Natural killer cell (primary cell): ENCODE measurements at regions not wholly inside any gene's neighbourhood (a gene's known extent, or its start where the extent isn't known, plus 50 kb on each side); places are given as distances from the start of the nearest gene placed in this dataset.

Experiments used
- ATAC-seq, 3 donors: fragments of 150-1000 bp in 2 of 3; fragments of 200-7000 bp in 1 of 3; cut with Tn5 transposase; 1 replicate in 1 of 3; 2 replicates in 2 of 3; pipeline ENCODE4 v1.10.0; 2021; ENCODE audit warnings: mild to moderate bottlenecking in 2 of 3, moderate library complexity in 2 of 3
- DNase-seq, 2 donors: peaks; one replicate each; pipeline versions ENCODE4 v3.0.0 to v3.0.0-alpha.2; 2013 to 2021; ENCODE audit warnings: mixed read lengths in 1 of 2
- H3K27ac ChIP-seq: one replicate; pipeline ENCODE4 v1.5.1; 2013; ENCODE audit warnings: mild to moderate bottlenecking, low read length
- H3K27me3 ChIP-seq: one replicate; pipeline ENCODE4 v1.6.1; 2013; ENCODE audit warnings: low read length; ENCODE audit not compliant: control insufficient read depth, insufficient read depth
- H3K36me3 ChIP-seq: one replicate; pipeline ENCODE4 v1.6.1; 2013; ENCODE audit warnings: low read length; ENCODE audit not compliant: control insufficient read depth, insufficient read depth
- H3K4me1 ChIP-seq: one replicate; pipeline ENCODE4 v1.6.1; 2013; ENCODE audit warnings: low read length; ENCODE audit not compliant: control insufficient read depth, insufficient read depth
- H3K4me3 ChIP-seq: one replicate; pipeline ENCODE4 v1.5.1; 2013; ENCODE audit warnings: low read length
- H3K9me3 ChIP-seq: one replicate; pipeline ENCODE4 v1.6.1; 2013; ENCODE audit warnings: low read length; ENCODE audit not compliant: control insufficient read depth, insufficient read depth
- H3K27ac Mint-ChIP-seq, 2 donors: one replicate each; pipeline ENCODE4 v1.8.0; 2022; ENCODE audit warnings: mild to moderate bottlenecking in 2 of 2, mixed read lengths in 2 of 2, moderate library complexity in 1 of 2
- H3K27me3 Mint-ChIP-seq, 2 donors: one replicate each; pipeline ENCODE4 v1.8.0; 2022; ENCODE audit warnings: low read depth in 2 of 2, mixed read lengths in 2 of 2
- H3K36me3 Mint-ChIP-seq: one replicate; pipeline ENCODE4 v1.8.0; 2022; ENCODE audit warnings: mixed read lengths
- H3K4me1 Mint-ChIP-seq, 2 donors: one replicate each; pipeline ENCODE4 v1.8.0; 2022; ENCODE audit warnings: mixed read lengths in 2 of 2
- H3K4me3 Mint-ChIP-seq: one replicate; pipeline ENCODE4 v1.8.0; 2022; ENCODE audit warnings: mild to moderate bottlenecking, moderate library complexity, mixed read lengths
- H3K9me3 Mint-ChIP-seq, 2 donors: one replicate each; pipeline ENCODE4 v1.8.0; 2022; ENCODE audit warnings: mixed read lengths in 2 of 2
- WGBS: methylation state at CpG from one replicate; pipeline ENCODE4 v1.1.7; 2013; ENCODE audit warnings: missing lambda C conversion rate; ENCODE audit not compliant: insufficient coverage; 5-methylcytosine and 5-hydroxymethylcytosine counted together
- intact Hi-C: fragments of 100-400 bp; cut with micrococcal nuclease; formaldehyde crosslinking; loops from one replicate; pipeline ENCODE4 v1.14.2; 2022
- TF ChIP-seq, protein P1 (sequence below): fragments of 200-600 bp; IDR thresholded peaks from one replicate; pipeline ENCODE4 v1.8.0; 2022; ENCODE audit warnings: antibody characterized with exemption

DNA sequence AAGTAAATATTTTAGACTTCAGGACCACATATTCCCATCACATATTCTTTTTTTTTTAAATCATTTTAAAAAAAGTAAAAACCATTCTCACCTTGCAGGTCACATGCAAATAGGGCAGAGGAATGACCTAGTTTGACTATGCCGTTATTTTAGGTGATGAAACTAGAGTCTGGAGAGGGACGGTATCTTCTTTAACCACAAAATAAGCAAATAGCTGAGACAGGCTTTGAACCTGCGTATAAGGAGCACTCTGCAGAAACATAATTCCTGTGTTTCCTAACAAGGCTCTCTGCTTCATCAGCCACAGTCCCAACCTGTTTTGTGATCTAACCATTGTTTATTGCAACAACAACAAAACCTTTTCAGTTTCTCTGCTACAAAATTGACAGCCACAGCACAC, 121.5 kb downstream of the PCTP start:
- Mint-ChIP-seq H3K27me3 (no peaks in the 10 kb centered on the region), H3K4me3 (no peak overlapping the region), H3K9me3 (peaks cover 2 to 3% of the 10 kb centered on the region in 2 donors), H3K27ac (no peak overlapping the region), H3K4me1 (no peaks in the 10 kb centered on the region), H3K36me3 (no peaks in the 10 kb centered on the region)
- Histone ChIP-seq H3K27me3 (no peaks in the 10 kb centered on the region), H3K4me3 (no peak overlapping the region), H3K4me1 (no peaks in the 10 kb centered on the region), H3K36me3 (no peaks in the 10 kb centered on the region), H3K27ac (no peak overlapping the region), H3K9me3 (no peaks in the 10 kb centered on the region)
- intact Hi-C loops: no loop called here
- ATAC-seq: no peak
- WGBS: 65% methylated on average over 3 of the region's 3 CpGs
- no peak for DNase-seq
- TF ChIP-seq, protein P1, sequence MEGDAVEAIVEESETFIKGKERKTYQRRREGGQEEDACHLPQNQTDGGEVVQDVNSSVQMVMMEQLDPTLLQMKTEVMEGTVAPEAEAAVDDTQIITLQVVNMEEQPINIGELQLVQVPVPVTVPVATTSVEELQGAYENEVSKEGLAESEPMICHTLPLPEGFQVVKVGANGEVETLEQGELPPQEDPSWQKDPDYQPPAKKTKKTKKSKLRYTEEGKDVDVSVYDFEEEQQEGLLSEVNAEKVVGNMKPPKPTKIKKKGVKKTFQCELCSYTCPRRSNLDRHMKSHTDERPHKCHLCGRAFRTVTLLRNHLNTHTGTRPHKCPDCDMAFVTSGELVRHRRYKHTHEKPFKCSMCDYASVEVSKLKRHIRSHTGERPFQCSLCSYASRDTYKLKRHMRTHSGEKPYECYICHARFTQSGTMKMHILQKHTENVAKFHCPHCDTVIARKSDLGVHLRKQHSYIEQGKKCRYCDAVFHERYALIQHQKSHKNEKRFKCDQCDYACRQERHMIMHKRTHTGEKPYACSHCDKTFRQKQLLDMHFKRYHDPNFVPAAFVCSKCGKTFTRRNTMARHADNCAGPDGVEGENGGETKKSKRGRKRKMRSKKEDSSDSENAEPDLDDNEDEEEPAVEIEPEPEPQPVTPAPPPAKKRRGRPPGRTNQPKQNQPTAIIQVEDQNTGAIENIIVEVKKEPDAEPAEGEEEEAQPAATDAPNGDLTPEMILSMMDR: no peak

DNA sequence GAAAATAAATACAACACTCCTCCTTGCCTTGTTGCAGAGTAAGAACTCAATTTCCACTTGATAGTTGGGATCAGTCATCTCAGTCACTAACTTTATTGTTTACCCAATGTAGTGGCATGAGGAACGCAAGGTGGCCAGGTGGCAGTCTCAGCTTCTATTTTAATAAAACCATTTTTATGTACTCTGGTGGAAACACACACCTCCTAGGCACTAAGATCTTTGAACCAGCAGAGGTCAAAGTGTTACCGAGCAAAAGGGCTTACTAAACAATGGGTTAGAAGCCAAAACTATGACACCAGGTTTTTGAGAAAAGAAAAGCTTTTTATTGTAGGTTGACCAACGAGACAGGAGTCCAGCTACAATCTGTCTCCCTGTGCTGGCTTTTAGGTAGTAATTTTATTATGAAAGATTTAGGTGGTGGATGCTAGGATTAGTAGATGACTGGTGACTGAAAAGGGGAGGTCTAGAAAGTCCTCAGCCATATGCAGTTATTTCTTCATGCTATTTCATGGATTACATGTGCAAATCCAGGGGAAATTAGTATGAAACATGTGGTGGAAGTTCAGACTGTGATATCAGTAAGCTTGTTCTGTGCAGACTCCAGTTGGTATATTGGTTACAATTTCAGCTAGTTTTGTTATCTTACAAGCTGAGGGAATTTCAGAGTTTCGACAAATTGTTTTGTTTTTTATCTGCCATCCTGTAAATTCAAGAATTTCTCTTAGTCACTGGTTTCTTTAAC, 122.3 kb downstream of the PCTP start:
- Mint-ChIP-seq H3K4me1 (no peaks in the 10 kb centered on the region), H3K4me3 (no peak overlapping the region), H3K9me3 (peaks cover 3 to 4% of the 10 kb centered on the region in 2 donors), H3K36me3 (no peaks in the 10 kb centered on the region), H3K27ac (no peak overlapping the region), H3K27me3 (peaks cover 0 to 2% of the 10 kb centered on the region in 2 donors)
- ATAC-seq (no peak), DNase-seq (no peak)
- 81% methylated on average over 4 of the region's 4 CpGs for WGBS
- no peaks in the 10 kb centered on the region for H3K4me1 ChIP-seq
- H3K27me3 ChIP-seq: no peaks in the 10 kb centered on the region
- no peaks in the 10 kb centered on the region for H3K9me3 ChIP-seq
- no peak overlapping the region for H3K4me3 ChIP-seq
- intact Hi-C loops: no loop called here
- H3K27ac ChIP-seq: no peak overlapping the region
- H3K36me3 ChIP-seq: no peaks in the 10 kb centered on the region
- TF ChIP-seq, protein P1: no peak

DNA sequence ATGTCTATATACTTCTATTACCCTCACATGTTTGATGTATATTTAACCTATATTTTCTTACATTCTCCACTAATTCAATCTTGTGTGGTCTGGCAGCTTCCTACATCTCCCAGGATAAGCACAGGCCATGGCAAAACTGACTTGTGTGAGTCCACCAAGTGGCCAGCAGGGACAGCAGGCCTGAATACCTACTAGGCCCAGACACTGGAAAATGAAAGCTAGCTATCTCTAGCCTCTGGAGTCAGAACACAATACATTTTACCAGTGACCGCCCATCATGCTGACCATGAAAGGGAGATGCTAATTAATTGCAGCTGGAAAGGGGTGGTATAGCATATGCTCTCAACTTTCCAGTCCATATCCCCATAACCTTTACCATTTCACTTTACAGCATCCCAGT, 132.3 kb downstream of the PCTP start:
- H3K27me3 ChIP-seq: no peaks in the 10 kb centered on the region
- WGBS: 100% methylated on average over 1 of the region's 1 CpG
- H3K4me1 ChIP-seq: no peaks in the 10 kb centered on the region
- H3K4me1 Mint-ChIP-seq: no peaks in the 10 kb centered on the region
- H3K27me3 Mint-ChIP-seq: peaks cover 0 to 3% of the 10 kb centered on the region in 2 donors
- H3K9me3 Mint-ChIP-seq: no peaks in the 10 kb centered on the region
- H3K36me3 Mint-ChIP-seq: no peaks in the 10 kb centered on the region
- H3K9me3 ChIP-seq: no peaks in the 10 kb centered on the region
- H3K36me3 ChIP-seq: no peaks in the 10 kb centered on the region
- no peak for DNase-seq
- no peak for ATAC-seq
- TF ChIP-seq, protein P1: no peak
- H3K27ac Mint-ChIP-seq: no peak overlapping the region
- intact Hi-C loops: no loop called here
- no peak overlapping the region for H3K27ac ChIP-seq
- no peak overlapping the region for H3K4me3 ChIP-seq
- no peak overlapping the region for H3K4me3 Mint-ChIP-seq

DNA sequence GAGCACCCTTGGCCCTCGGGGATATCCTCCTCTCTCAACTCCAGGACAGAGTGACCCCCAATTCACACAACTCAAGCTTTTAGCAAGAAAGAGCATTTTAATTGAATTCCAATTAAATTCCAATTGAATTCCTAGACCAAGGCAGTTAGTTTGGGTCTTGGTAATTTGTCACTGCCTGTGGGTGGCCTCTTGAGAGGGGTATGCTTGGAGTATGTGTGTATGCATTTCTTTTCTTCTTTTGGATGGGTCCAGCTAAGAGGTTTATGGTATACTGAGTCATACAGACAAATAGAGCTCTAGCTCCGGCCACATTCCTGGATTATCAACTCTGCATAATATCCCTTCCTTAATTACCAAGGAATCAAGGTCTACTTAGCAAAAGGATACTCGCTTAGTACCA, 136.7 kb downstream of the PCTP start:
- H3K4me3 Mint-ChIP-seq: no peak overlapping the region
- no peaks in the 10 kb centered on the region for H3K9me3 ChIP-seq
- H3K27me3 Mint-ChIP-seq: no peaks in the 10 kb centered on the region
- no peak overlapping the region for H3K27ac Mint-ChIP-seq
- H3K36me3 Mint-ChIP-seq: no peaks in the 10 kb centered on the region
- H3K4me1 Mint-ChIP-seq: no peaks in the 10 kb centered on the region
- 78% methylated on average over 3 of the region's 3 CpGs for WGBS
- no peak for DNase-seq
- intact Hi-C loops: no loop called here
- H3K27ac ChIP-seq: no peak overlapping the region
- no peaks in the 10 kb centered on the region for H3K27me3 ChIP-seq
- peaks cover 0 to 3% of the 10 kb centered on the region in 2 donors for H3K9me3 Mint-ChIP-seq
- no peak for ATAC-seq
- H3K36me3 ChIP-seq: no peaks in the 10 kb centered on the region
- no peak overlapping the region for H3K4me3 ChIP-seq
- no peaks in the 10 kb centered on the region for H3K4me1 ChIP-seq
- TF ChIP-seq, protein P1: no peak
